ENCODE measurements at regions not wholly inside any gene's neighbourhood (a gene's known extent, or its start where the extent isn't known, plus 50 kb on each side); places are given as distances from the start of the nearest gene placed in this dataset.

DNA sequence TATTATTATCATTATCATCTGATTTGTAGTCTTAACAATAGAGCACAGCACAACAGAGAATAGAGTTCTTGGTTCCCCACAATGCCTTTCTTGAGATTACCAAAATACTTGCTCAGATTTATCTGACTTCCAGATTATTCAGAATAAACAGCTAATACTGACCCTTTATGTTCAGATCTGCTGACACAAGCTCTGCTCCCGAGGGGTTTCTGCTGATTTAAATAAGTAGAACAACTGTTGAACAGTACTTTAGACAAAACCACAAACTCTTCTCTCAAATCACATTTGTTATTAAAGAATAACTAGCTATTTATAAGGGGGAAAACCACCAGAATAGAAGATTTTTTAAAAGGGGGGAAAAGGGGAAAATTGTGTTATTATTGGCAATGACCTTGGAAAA is 380.2 kb upstream of the ATP11B start:
- POLR2A ChIA-PET = no interaction called here
- Histone ChIP-seq H4K20me1 (ENCODE audit: control insufficient read depth, insufficient read depth, low read length, poor library complexity, severe bottlenecking) (no peaks in the 10 kb centered on the region), H3K4me1 (ENCODE audit: control insufficient read depth in 2 of 2, insufficient read depth in 2 of 2, low read length in 2 of 2) (no peaks in the 10 kb centered on the region), H3K27ac (ENCODE audit: low read length in 2 of 2) (no peak overlapping the region), H3K9ac (ENCODE audit: low read length) (no peak overlapping the region), H3K4me2 (replicated peaks; ENCODE audit: low read depth, low read length, poor library complexity, severe bottlenecking) (no peak overlapping the region), H3K36me3 (replicated peaks in 1 of 2; ENCODE audit: control extremely low read depth in 1 of 2, control insufficient read depth in 1 of 2, extremely low read depth in 1 of 2, insufficient read depth in 2 of 2, low read length in 1 of 2) (no peaks in the 10 kb centered on the region), H3K79me2 (ENCODE audit: control insufficient read depth, insufficient read depth, low read length) (no peaks in the 10 kb centered on the region), H3K4me3 (ENCODE audit: control extremely low read depth in 1 of 5, extremely low read depth in 1 of 5, insufficient read depth in 1 of 5, low read depth in 2 of 5, low read length in 4 of 5) (no peak overlapping the region), H3K27me3 (replicated peaks in 1 of 4; ENCODE audit: control extremely low read depth in 1 of 4, control insufficient read depth in 3 of 4, insufficient read depth in 4 of 4, low read length in 3 of 4) (no peaks in the 10 kb centered on the region), H2AFZ (ENCODE audit: insufficient read depth, low read depth, low read length, poor library complexity, severe bottlenecking) (no peak overlapping the region), H3K9me3 (ENCODE audit: control extremely low read depth in 1 of 3, control insufficient read depth in 2 of 3, insufficient read depth in 1 of 3, low read length in 2 of 3) (no peaks in the 10 kb centered on the region)
- Mint-ChIP-seq H3K27ac (no peak overlapping the region), H3K9me3 (ENCODE audit: insufficient read depth) (no peaks in the 10 kb centered on the region), H3K4me3 (no peak overlapping the region), H3K27me3 (no peaks in the 10 kb centered on the region), H3K4me1 (no peaks in the 10 kb centered on the region)
- ATAC-seq (ENCODE audit: low read depth) (no peak), DNase-seq (no peak)
- intact Hi-C loops (cut with micrococcal nuclease) = no loop called here
- WGBS (ENCODE audit: insufficient coverage) = no CpG with 5 or more reads among the region's 1 CpG
- CTCF ChIA-PET = no interaction called here
- TF ChIP-seq, protein P1, sequence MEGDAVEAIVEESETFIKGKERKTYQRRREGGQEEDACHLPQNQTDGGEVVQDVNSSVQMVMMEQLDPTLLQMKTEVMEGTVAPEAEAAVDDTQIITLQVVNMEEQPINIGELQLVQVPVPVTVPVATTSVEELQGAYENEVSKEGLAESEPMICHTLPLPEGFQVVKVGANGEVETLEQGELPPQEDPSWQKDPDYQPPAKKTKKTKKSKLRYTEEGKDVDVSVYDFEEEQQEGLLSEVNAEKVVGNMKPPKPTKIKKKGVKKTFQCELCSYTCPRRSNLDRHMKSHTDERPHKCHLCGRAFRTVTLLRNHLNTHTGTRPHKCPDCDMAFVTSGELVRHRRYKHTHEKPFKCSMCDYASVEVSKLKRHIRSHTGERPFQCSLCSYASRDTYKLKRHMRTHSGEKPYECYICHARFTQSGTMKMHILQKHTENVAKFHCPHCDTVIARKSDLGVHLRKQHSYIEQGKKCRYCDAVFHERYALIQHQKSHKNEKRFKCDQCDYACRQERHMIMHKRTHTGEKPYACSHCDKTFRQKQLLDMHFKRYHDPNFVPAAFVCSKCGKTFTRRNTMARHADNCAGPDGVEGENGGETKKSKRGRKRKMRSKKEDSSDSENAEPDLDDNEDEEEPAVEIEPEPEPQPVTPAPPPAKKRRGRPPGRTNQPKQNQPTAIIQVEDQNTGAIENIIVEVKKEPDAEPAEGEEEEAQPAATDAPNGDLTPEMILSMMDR (IDR thresholded peaks at IDR 0.05) = no peak
- TF ChIP-seq EZH2 (IDR thresholded peaks at IDR 0.05; ENCODE audit: borderline replicate concordance, insufficient read depth, low read depth, low read length, poor library complexity, severe bottlenecking) = no peak

DNA sequence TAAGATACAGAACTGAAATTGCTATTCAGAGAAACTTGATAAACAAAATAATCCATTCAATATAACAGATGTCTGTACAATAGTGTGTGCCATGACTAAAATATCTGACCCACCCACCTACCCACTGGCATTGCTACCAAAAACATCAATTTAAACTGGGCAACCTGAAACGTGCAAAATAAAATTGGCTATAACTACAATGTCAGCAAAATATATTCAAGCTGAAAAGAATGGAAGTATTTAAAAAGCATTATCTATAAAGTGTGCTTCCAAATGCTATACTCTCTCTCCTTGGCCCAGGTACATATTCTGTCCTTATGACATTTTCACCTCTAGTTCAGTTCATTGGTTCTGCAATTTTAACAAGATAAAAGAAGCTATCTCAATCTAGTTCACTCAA is 379.6 kb upstream of the ATP11B start:
- WGBS (ENCODE audit: insufficient coverage) = no CpG with 5 or more reads among the region's 1 CpG
- CTCF ChIA-PET = no interaction called here
- no peak overlapping the region for H3K9ac ChIP-seq (ENCODE audit: low read length)
- intact Hi-C loops (cut with micrococcal nuclease) = no loop called here
- TF ChIP-seq, protein P1 (IDR thresholded peaks at IDR 0.05) = no peak
- TF ChIP-seq EZH2 (IDR thresholded peaks at IDR 0.05; ENCODE audit: borderline replicate concordance, insufficient read depth, low read depth, low read length, poor library complexity, severe bottlenecking) = no peak
- H3K27me3 ChIP-seq (replicated peaks in 1 of 4; ENCODE audit: control extremely low read depth in 1 of 4, control insufficient read depth in 3 of 4, insufficient read depth in 4 of 4, low read length in 3 of 4) = no peaks in the 10 kb centered on the region
- H3K27ac ChIP-seq (ENCODE audit: low read length in 2 of 2) = no peak overlapping the region
- ATAC-seq (ENCODE audit: low read depth) = no peak
- no peak overlapping the region for H3K4me3 ChIP-seq (ENCODE audit: control extremely low read depth in 1 of 5, extremely low read depth in 1 of 5, insufficient read depth in 1 of 5, low read depth in 2 of 5, low read length in 4 of 5)
- POLR2A ChIA-PET = no interaction called here
- no peaks in the 10 kb centered on the region for H3K4me1 Mint-ChIP-seq
- no peaks in the 10 kb centered on the region for H3K4me1 ChIP-seq (ENCODE audit: control insufficient read depth in 2 of 2, insufficient read depth in 2 of 2, low read length in 2 of 2)
- no peaks in the 10 kb centered on the region for H3K9me3 Mint-ChIP-seq (ENCODE audit: insufficient read depth)
- no peaks in the 10 kb centered on the region for H3K79me2 ChIP-seq (ENCODE audit: control insufficient read depth, insufficient read depth, low read length)
- H3K4me3 Mint-ChIP-seq = no peak overlapping the region
- H2AFZ ChIP-seq (ENCODE audit: insufficient read depth, low read depth, low read length, poor library complexity, severe bottlenecking) = no peak overlapping the region
- H4K20me1 ChIP-seq (ENCODE audit: control insufficient read depth, insufficient read depth, low read length, poor library complexity, severe bottlenecking) = no peaks in the 10 kb centered on the region
- H3K9me3 ChIP-seq (ENCODE audit: control extremely low read depth in 1 of 3, control insufficient read depth in 2 of 3, insufficient read depth in 1 of 3, low read length in 2 of 3) = no peaks in the 10 kb centered on the region
- no peaks in the 10 kb centered on the region for H3K27me3 Mint-ChIP-seq
- no peak overlapping the region for H3K4me2 ChIP-seq (replicated peaks; ENCODE audit: low read depth, low read length, poor library complexity, severe bottlenecking)
- H3K27ac Mint-ChIP-seq = no peak overlapping the region
- no peaks in the 10 kb centered on the region for H3K36me3 ChIP-seq (replicated peaks in 1 of 2; ENCODE audit: control extremely low read depth in 1 of 2, control insufficient read depth in 1 of 2, extremely low read depth in 1 of 2, insufficient read depth in 2 of 2, low read length in 1 of 2)
- no peak for DNase-seq
